GM23248 (cell line): ENCODE measurements at regions not wholly inside any gene's neighbourhood (a gene's known extent, or its start where the extent isn't known, plus 50 kb on each side); places are given as distances from the start of the nearest gene placed in this dataset.

ENCODE experiments used
- EZH2 ChIP-seq: fragments of 200-600 bp; sonication (generic); IDR thresholded peaks from 2 replicates; pipeline ENCODE4 v1.6.1; 2018; ENCODE audit warnings: antibody characterized with exemption, mild to moderate bottlenecking; ENCODE audit not compliant: insufficient read depth, poor library complexity, severe bottlenecking
- EZH2phosphoT487 ChIP-seq: fragments of 200-600 bp; sonication (generic); IDR thresholded peaks from 2 replicates; pipeline ENCODE4 v1.6.1; 2018; ENCODE audit warnings: antibody characterized with exemption, moderate library complexity, mild to moderate bottlenecking, low read depth; ENCODE audit not compliant: insufficient read depth

GRCh38 chr11:19603771-19604170 lies 108.9 kb upstream of the NAV2 start:
- TF ChIP-seq EZH2: no peak
- no peak for TF ChIP-seq EZH2phosphoT487
